AG09319 (cell line): ENCODE measurements at regions not wholly inside any gene's neighbourhood (a gene's known extent, or its start where the extent isn't known, plus 50 kb on each side); places are given as distances from the start of the nearest gene placed in this dataset.

Experiments used
- DNase-seq: peaks from one replicate; pipeline ENCODE4 v3.0.0-alpha.2; 2010; ENCODE audit warnings: low read depth; ENCODE audit errors: extremely low read depth
- TF ChIP-seq, protein P1 (sequence below): IDR thresholded peaks from 2 replicates; pipeline ENCODE4 v1.5.1; 2011; ENCODE audit warnings: low read depth, mild to moderate bottlenecking, inconsistent platforms, low read length, moderate library complexity

DNA sequence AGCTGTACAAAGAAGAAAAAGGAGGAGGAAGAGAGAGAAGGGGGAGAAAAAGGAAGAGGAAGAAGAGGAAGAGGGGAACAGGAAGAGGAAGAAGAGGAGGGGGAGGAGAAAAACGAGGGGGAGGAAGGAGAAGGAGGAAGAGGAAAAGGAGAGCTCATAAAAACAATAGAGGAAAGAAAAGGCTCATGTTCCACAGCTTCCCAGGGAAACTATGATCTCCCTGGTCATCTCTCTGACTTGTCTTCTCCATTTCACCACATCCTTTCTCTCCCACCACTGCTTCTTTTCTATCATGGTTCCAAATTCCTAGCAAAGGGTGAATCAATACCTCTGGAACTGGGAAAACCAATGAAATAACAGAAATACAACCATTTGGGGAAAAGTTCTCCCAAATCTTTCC is 254.1 kb upstream of the ERCC4 start:
- TF ChIP-seq, protein P1, sequence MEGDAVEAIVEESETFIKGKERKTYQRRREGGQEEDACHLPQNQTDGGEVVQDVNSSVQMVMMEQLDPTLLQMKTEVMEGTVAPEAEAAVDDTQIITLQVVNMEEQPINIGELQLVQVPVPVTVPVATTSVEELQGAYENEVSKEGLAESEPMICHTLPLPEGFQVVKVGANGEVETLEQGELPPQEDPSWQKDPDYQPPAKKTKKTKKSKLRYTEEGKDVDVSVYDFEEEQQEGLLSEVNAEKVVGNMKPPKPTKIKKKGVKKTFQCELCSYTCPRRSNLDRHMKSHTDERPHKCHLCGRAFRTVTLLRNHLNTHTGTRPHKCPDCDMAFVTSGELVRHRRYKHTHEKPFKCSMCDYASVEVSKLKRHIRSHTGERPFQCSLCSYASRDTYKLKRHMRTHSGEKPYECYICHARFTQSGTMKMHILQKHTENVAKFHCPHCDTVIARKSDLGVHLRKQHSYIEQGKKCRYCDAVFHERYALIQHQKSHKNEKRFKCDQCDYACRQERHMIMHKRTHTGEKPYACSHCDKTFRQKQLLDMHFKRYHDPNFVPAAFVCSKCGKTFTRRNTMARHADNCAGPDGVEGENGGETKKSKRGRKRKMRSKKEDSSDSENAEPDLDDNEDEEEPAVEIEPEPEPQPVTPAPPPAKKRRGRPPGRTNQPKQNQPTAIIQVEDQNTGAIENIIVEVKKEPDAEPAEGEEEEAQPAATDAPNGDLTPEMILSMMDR: no peak
- no peak for DNase-seq

DNA sequence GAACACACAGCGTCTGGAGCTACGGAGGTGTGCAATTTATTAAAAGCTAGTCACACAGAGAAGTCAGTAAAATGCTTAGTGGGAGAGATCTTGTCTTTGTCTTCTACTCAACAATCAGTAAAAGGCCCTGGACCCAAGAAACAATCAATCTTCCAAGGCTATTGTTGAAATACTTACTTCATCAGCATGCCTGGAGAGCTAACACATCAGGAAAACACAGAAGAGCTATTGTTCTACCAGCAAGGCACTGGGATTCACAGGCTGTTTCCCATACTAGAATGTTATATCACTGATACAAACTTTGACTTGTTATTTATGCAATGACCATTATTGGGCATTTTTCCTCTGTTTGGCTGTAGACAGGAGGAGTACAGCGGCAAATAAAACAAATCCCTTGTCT is 247.8 kb upstream of the ERCC4 start:
- TF ChIP-seq, protein P1: no peak

DNA sequence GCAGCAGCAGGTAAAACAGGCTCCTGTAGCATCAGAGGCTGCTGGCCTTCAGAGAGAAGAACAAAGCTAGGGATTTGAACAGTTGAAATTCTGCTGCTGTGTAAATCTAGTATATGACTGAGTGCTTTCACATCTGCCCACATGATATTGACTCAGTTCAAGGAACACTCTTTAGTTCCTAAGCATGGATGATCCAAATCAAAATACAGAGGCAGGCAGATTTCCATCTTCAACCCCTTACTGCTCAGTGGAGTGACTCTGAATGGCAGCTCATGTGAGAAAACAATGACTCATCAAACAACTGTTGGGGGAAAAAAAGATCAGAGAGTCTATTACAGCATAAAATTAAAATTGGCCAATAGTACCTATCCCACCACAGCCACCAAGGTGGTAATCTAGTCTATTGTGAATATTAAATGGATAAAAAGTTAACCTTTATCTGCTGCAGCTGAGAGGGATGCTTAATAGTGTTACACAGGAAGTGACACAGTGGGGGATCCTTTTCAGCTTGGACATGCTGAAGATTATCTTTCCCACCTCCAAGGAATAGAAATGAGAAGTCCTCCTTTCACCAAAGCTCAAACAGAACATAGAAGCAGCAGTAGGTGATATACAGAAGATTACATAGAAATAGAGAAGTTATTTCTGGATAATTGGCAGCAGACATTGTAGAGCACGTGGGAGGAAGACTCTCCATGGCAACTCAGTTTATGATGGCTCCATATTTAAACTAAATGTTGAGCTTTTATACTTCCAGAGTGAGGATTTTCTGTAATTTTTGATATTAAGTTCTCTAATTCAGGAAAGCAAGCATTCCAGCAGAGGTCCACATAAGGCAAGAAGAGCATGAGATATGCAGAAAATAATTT is 239.7 kb upstream of the ERCC4 start:
- DNase-seq: no peak
- TF ChIP-seq, protein P1: no peak

More for the DNA sequence above, 247.8 kb upstream of the ERCC4 start:
- DNase-seq: no peak

DNA sequence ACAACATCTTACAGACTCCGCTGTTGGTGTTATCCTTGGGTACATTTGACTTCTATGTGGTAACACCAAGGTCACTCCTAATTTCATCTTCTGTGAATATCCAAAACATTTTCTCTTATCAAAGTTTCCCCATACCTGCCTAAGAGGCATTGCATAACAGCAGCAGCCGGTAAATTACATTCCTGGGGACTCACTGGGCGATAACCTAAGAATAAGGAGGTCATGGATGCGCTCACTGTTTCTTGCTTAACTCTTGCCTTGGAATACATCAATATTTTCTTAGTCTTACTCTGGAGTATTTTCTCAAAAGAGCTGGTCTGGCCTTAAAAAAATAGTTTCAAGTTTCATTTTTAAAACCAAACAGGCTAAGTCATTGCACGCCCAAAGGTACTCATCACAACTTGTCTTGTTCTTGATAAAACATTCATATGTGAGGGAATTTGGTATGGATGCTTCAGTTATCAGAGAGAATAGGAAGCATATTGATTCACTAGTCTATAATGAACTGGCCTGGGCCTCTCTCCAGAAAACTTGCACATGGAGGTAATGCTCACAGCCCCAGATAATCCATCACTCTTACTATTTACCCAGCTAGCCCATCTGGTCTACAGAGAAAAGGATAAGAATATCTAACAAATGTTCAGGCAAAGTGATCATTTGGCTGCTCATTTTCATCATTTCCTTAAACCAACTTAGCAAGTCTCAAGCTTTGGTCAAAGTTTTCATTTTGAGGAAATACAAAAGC is 235.0 kb upstream of the ERCC4 start:
- TF ChIP-seq, protein P1: no peak
- DNase-seq: no peak

DNA sequence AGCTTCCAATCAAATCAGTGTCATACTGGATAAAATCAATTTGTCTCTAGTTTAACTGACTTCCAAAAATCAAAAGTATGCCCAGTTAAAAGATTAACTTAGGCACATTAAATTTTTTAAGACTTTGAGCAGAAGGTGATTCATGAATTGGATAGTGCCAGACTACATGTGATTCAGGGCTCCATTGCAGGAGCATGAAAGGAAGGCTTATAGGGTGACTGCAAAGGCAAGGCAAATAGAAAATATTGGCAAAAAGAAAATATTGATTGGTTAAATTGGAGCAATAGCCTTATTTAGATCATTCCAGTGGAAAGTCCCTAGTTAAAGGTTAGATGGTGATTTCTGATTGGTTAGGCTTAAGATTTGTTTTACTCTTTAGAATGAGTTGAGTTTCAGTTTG is 223.9 kb upstream of the ERCC4 start:
- no peak for DNase-seq
- TF ChIP-seq, protein P1: no peak

DNA sequence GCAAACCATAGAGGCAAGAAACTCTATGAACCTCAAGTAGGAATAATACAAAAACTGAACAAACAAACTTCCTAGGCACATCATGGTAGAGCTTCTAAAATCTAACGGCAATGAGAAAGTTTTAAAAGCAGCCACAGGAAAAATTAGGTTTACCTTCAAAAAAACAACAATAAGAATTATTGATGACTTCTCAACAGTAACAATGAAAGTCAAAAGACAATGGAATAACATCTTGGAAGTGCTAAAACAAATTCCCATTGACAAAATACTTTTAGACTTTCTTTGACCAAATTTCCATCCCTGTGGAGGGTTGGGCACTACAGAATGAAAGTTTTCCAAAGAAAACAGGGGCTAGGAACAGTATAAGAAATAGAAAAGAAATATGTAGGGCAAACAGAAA is 222.9 kb upstream of the ERCC4 start:
- TF ChIP-seq, protein P1: no peak
- DNase-seq: no peak

DNA sequence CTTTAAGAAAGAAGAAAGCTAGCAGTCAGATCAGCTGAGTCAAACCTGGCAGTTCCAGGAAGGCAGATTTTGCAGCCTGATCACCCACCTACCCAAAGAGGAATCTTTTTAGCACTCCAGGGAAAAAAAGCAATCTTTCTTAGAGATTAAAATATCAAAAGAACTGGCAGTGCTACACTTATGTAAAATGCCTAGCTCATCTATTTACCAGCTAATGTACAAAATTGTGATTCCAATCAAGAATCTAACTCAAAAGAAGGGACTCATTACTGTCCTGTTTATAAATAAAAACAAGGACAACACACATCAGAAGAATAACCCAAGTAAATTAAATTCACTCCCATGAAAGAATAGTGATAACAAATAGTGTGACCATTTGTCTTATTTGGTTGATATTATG is 222.4 kb upstream of the ERCC4 start:
- TF ChIP-seq, protein P1: no peak
- DNase-seq: no peak
